SU-DHL-6 (cell line): ENCODE measurements at regions not wholly inside any gene's neighbourhood (a gene's known extent, or its start where the extent isn't known, plus 50 kb on each side); places are given as distances from the start of the nearest gene placed in this dataset.
"Not testable (repeated sequence)": the region's sequence is repeated elsewhere in the genome, so short reads cannot be mapped to it uniquely, and the experiment has no call there.

ENCODE experiments used
- H2AFZ ChIP-seq: fragments of 200-600 bp; sonication (generic); 2 replicates; pipeline ENCODE4 v1.6.1; 2014; ENCODE audit warnings: low read depth, mild to moderate bottlenecking, moderate library complexity, mixed read lengths, antibody characterized with exemption, low read length; ENCODE audit not compliant: severe bottlenecking
- H3F3A ChIP-seq: fragments of 200-600 bp; shearing (Covaris generic); 2 replicates; pipeline ENCODE4 v1.6.0; 2016; ENCODE audit warnings: antibody characterized with exemption, mild to moderate bottlenecking; ENCODE audit not compliant: insufficient read depth
- H3K27ac ChIP-seq: fragments of 200-600 bp; sonication (generic); 2 replicates; pipeline ENCODE4 v1.5.1; 2016; ENCODE audit warnings: low read depth, mild to moderate bottlenecking, low read length, moderate library complexity, mixed read lengths
- H3K27me3 ChIP-seq: fragments of 200-600 bp; sonication (generic), shearing (Covaris generic); 2 replicates; pipeline ENCODE4 v1.6.0; 2014; ENCODE audit warnings: mild to moderate bottlenecking, low read length
- H3K36me3 ChIP-seq: fragments of 200-600 bp; sonication (generic); 2 replicates; pipeline ENCODE4 v1.6.1; 2014; ENCODE audit warnings: mild to moderate bottlenecking, low read length, mixed read lengths
- H3K4me2 ChIP-seq: fragments of 300-600, 200-600 bp; shearing (Covaris generic), sonication (generic); 2 replicates; pipeline ENCODE4 v1.6.0; 2014; ENCODE audit warnings: low read length, low read depth, mild to moderate bottlenecking; ENCODE audit not compliant: poor library complexity, severe bottlenecking
- H3K4me3 ChIP-seq: fragments of 200-600 bp; sonication (generic); 2 replicates; pipeline ENCODE4 v1.5.1; 2014; ENCODE audit warnings: antibody characterized with exemption, low read length, mild to moderate bottlenecking, mixed read lengths; ENCODE audit not compliant: insufficient read depth, poor library complexity, severe bottlenecking
- H3K79me2 ChIP-seq: fragments of 200-600 bp; sonication (generic); 2 replicates; pipeline ENCODE4 v1.6.1; 2014; ENCODE audit warnings: mild to moderate bottlenecking, low read length, moderate library complexity; ENCODE audit not compliant: insufficient read depth
- H3K9ac ChIP-seq: fragments of 200-600 bp; sonication (generic); 2 replicates; pipeline ENCODE4 v1.7.0; 2014; ENCODE audit warnings: mild to moderate bottlenecking, low read length
- H3K9me2 ChIP-seq: fragments of 200-600 bp; sonication (generic); replicated peaks from 2 replicates; pipeline ENCODE4 v1.6.1; 2014; ENCODE audit warnings: low read length; ENCODE audit not compliant: insufficient read depth
- H3K9me3 ChIP-seq: fragments of 200-600 bp; sonication (generic); 2 replicates; pipeline ENCODE4 v1.6.1; 2014; ENCODE audit warnings: low read length, mixed read lengths; ENCODE audit not compliant: insufficient read depth
- H4K20me1 ChIP-seq: fragments of 200-600 bp; sonication (generic); 2 replicates; pipeline ENCODE4 v1.6.1; 2014; ENCODE audit warnings: low read depth, mild to moderate bottlenecking, antibody characterized with exemption, low read length, moderate library complexity, mixed read lengths
- EZH2phosphoT487 ChIP-seq: fragments of 200-600 bp; sonication (generic), shearing (Covaris generic); conservative IDR thresholded peaks from 2 replicates; pipeline ENCODE4 v1.6.1; 2018; ENCODE audit warnings: mild to moderate bottlenecking, antibody characterized with exemption, low read length, moderate library complexity, mixed read lengths
- TF ChIP-seq, protein P1 (sequence below): fragments of 200-600 bp; sonication (generic); IDR thresholded peaks from one replicate; pipeline ENCODE4 v1.5.1; 2017; ENCODE audit warnings: antibody characterized with exemption, mild to moderate bottlenecking, low read length, moderate library complexity; ENCODE audit not compliant: insufficient read depth, poor library complexity, severe bottlenecking

DNA sequence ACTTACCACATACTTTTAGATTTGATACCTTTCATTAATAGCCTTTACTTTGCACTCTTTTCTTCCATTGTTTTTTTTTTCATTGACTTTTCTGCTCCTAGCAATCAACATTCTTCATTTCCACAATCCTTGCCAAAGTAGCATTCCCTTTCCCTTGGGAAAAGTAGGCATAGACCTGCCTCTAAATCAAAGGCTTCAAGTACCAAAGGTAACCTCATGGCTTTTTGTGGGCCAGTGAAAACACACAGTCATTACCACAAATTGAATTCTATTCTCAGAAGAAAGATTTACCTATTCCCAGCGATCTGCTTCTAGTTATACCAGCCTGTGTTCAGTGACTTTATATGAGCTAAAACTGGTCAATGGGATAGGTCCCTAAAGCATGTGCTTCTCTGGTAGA, 109.2 kb downstream of the SOCS6 start:
- Histone ChIP-seq H3K9ac (no peak overlapping the region), H3K27me3 (no peaks in the 10 kb centered on the region), H2AFZ (no peak overlapping the region), H3K4me2 (no peak overlapping the region), H3K36me3 (no peaks in the 10 kb centered on the region), H3F3A (no peaks in the 10 kb centered on the region), H3K9me3 (no peaks in the 10 kb centered on the region), H3K27ac (no peak overlapping the region), H3K9me2 (no peaks in the 10 kb centered on the region; the same call in 1 of the 2 replicates), H3K79me2 (no peaks in the 10 kb centered on the region), H4K20me1 (no peaks in the 10 kb centered on the region), H3K4me3 (no peak overlapping the region)
- no peak for TF ChIP-seq EZH2phosphoT487
- TF ChIP-seq, protein P1, sequence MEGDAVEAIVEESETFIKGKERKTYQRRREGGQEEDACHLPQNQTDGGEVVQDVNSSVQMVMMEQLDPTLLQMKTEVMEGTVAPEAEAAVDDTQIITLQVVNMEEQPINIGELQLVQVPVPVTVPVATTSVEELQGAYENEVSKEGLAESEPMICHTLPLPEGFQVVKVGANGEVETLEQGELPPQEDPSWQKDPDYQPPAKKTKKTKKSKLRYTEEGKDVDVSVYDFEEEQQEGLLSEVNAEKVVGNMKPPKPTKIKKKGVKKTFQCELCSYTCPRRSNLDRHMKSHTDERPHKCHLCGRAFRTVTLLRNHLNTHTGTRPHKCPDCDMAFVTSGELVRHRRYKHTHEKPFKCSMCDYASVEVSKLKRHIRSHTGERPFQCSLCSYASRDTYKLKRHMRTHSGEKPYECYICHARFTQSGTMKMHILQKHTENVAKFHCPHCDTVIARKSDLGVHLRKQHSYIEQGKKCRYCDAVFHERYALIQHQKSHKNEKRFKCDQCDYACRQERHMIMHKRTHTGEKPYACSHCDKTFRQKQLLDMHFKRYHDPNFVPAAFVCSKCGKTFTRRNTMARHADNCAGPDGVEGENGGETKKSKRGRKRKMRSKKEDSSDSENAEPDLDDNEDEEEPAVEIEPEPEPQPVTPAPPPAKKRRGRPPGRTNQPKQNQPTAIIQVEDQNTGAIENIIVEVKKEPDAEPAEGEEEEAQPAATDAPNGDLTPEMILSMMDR = no peak

- Histone ChIP-seq H3F3A (no peaks in the 10 kb centered on the region), H3K4me3 (no peak overlapping the region), H2AFZ (no peak overlapping the region), H3K9ac (no peak overlapping the region), H3K4me2 (no peak overlapping the region), H3K9me2 (no peaks in the 10 kb centered on the region; the same call in 1 of the 2 replicates), H3K36me3 (no peaks in the 10 kb centered on the region), H3K27me3 (no peaks in the 10 kb centered on the region), H3K79me2 (no peaks in the 10 kb centered on the region), H3K27ac (no peak overlapping the region), H3K9me3 (no peaks in the 10 kb centered on the region), H4K20me1 (no peaks in the 10 kb centered on the region)
- TF ChIP-seq, protein P1 = no peak
- no peak for TF ChIP-seq EZH2phosphoT487
Measured at GRCh38 chr18:70397259-70397925, 108.5 kb downstream of the SOCS6 start.

DNA sequence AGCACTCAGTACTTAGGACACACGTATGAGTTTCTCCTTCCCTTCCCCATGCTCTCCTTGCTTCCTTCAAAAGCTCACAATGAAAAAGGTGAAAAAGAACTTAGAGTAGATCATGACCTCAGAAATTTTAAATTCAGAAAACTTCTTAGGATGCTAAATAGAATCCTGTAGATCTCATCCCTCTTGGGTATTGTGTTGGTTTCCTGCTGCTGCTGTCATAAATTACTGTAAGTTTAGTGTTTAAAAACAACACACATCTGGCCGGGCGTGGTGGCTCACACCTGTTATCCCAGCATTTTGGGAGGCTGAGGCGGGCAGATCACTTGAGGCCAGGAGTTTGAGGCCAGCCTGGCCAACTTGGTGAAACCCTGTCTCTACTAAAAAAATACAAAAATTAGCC, 106.9 kb downstream of the SOCS6 start:
- H3K9ac ChIP-seq, H3K36me3 ChIP-seq, H3K9me3 ChIP-seq, H3K27ac ChIP-seq, H3K4me2 ChIP-seq, H2AFZ ChIP-seq, H4K20me1 ChIP-seq, H3F3A ChIP-seq, H3K79me2 ChIP-seq, H3K27me3 ChIP-seq, H3K4me3 ChIP-seq, H3K9me2 ChIP-seq: not testable (repeated sequence)

DNA sequence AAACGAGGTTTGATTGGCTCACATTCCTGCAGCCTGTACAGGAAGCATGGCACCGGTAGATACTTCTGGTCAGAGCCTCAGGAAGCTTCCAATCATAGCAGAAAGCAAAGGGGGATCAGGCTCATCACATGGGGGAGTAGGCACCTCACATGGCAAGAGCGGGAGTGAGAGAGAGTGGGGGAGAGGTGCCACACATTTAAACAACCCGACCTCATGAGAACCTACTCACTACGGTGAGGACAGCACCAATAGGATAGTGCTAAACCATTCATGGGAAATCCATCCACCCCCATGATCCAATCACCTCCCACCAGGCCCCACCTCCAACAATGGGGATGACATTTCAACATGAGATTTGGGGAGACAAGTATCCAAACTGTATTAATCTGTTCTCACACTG, 105.8 kb downstream of the SOCS6 start:
- TF ChIP-seq EZH2phosphoT487 = no peak
- TF ChIP-seq, protein P1 = no peak
- no peak overlapping the region for H3K9ac ChIP-seq
- H3K9me3 ChIP-seq = no peaks in the 10 kb centered on the region
- no peaks in the 10 kb centered on the region for H3K79me2 ChIP-seq
- H3K27me3 ChIP-seq = no peaks in the 10 kb centered on the region
- H3K27ac ChIP-seq = no peak overlapping the region
- no peaks in the 10 kb centered on the region for H4K20me1 ChIP-seq
- no peaks in the 10 kb centered on the region; the same call in 1 of the 2 replicates for H3K9me2 ChIP-seq
- H3K4me3 ChIP-seq = no peak overlapping the region
- H3K36me3 ChIP-seq = no peaks in the 10 kb centered on the region
- no peak overlapping the region for H2AFZ ChIP-seq
- no peak overlapping the region for H3K4me2 ChIP-seq
- no peaks in the 10 kb centered on the region for H3F3A ChIP-seq
